ENCODE measurements at regions not wholly inside any gene's neighbourhood (a gene's known extent, or its start where the extent isn't known, plus 50 kb on each side); places are given as distances from the start of the nearest gene placed in this dataset.

DNA sequence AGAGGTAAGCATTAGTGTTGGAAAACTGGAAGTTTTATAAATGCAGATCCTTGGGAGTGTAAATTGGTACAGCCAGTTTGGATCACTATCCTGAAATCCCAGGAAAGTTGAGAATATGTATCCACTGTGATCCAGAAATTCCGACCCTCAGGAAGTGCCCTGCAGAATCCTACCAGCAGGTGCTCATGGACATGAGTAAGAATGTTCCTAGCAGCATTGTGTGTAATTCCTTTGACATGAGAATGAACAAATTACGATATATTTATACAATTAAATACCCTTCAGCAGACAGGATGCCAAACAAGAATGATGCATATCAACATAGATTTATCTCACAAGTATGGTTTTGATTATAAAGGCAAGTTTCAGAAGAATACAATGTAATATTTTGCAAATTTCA lies 181.6 kb downstream of the XPNPEP1 start:
- H3K36me3 ChIP-seq (ENCODE audit: insufficient read depth): no peaks in the 10 kb centered on the region
- H3K4me3 ChIP-seq (IDR thresholded peaks at IDR 0.05; ENCODE audit: insufficient read depth, low read depth, low read length): no peak overlapping the region
- H3K9ac ChIP-seq: no peak overlapping the region
- no peak overlapping the region for H3K4me2 ChIP-seq
- H3K79me2 ChIP-seq (ENCODE audit: insufficient read depth, low read depth): no peaks in the 10 kb centered on the region
- H3K4me1 ChIP-seq (ENCODE audit: low read depth, poor library complexity, severe bottlenecking): no peaks in the 10 kb centered on the region
- no peaks in the 10 kb centered on the region for H4K20me1 ChIP-seq (ENCODE audit: insufficient read depth)
- no peak overlapping the region for H3K27ac ChIP-seq
- TF ChIP-seq, protein P1, sequence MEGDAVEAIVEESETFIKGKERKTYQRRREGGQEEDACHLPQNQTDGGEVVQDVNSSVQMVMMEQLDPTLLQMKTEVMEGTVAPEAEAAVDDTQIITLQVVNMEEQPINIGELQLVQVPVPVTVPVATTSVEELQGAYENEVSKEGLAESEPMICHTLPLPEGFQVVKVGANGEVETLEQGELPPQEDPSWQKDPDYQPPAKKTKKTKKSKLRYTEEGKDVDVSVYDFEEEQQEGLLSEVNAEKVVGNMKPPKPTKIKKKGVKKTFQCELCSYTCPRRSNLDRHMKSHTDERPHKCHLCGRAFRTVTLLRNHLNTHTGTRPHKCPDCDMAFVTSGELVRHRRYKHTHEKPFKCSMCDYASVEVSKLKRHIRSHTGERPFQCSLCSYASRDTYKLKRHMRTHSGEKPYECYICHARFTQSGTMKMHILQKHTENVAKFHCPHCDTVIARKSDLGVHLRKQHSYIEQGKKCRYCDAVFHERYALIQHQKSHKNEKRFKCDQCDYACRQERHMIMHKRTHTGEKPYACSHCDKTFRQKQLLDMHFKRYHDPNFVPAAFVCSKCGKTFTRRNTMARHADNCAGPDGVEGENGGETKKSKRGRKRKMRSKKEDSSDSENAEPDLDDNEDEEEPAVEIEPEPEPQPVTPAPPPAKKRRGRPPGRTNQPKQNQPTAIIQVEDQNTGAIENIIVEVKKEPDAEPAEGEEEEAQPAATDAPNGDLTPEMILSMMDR (conservative IDR thresholded peaks at IDR 0.05; ENCODE audit: low read depth, low read length): no peak
- H2AFZ ChIP-seq (ENCODE audit: low read depth): no peak overlapping the region
- no peaks in the 10 kb centered on the region for H3K27me3 ChIP-seq (ENCODE audit: insufficient read depth, low read depth)

DNA sequence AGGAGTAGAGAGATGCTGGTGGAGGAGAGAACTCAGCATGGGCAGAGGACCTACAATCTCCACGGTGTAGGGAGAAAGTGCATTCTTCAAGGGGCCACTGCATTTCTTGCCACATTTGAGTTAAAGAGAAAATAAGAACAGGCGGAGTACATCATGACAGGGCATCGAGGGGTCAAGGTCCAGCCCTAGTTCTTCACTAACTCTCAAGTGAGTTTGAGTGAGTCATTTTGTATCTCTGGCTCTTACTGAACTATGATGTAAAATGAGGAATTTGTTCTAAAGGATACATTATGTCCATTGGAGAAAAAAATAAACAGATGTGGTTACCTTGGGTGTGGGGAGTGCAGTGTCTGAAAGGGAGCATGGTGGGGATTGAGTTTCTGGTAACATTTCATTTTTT lies 182.9 kb downstream of the XPNPEP1 start:
- TF ChIP-seq, protein P1 (conservative IDR thresholded peaks at IDR 0.05; ENCODE audit: low read depth, low read length): no peak

DNA sequence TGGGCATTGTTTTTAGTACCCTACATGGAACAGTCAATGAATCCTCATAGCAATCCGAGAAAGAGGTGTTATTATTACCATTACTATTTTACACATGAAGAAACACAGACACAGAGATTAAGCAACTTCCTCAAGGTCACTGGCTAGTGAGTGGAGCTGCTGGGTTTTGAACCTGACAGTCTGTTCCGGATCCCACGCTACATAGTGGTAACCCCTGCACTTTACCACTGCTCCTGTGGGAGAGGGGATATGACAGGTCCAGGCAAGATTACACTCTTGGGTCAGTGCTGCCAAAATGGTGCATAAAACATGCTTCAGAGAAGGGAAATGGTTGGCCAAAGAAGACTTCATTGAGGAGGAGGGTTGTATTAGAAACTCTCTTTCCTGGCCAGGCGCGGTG lies 185.7 kb downstream of the XPNPEP1 start:
- no peak overlapping the region for H3K4me3 ChIP-seq (IDR thresholded peaks at IDR 0.05; ENCODE audit: insufficient read depth, low read depth, low read length)
- no peak overlapping the region for H3K27ac ChIP-seq
- H3K9ac ChIP-seq: no peak overlapping the region
- no peaks in the 10 kb centered on the region for H3K4me1 ChIP-seq (ENCODE audit: low read depth, poor library complexity, severe bottlenecking)
- H3K27me3 ChIP-seq (ENCODE audit: insufficient read depth, low read depth): no peaks in the 10 kb centered on the region
- H3K4me2 ChIP-seq: no peak overlapping the region
- no peak overlapping the region for H2AFZ ChIP-seq (ENCODE audit: low read depth)
- H3K36me3 ChIP-seq (ENCODE audit: insufficient read depth): no peaks in the 10 kb centered on the region
- H4K20me1 ChIP-seq (ENCODE audit: insufficient read depth): no peaks in the 10 kb centered on the region
- no peaks in the 10 kb centered on the region for H3K79me2 ChIP-seq (ENCODE audit: insufficient read depth, low read depth)
- TF ChIP-seq, protein P1 (conservative IDR thresholded peaks at IDR 0.05; ENCODE audit: low read depth, low read length): no peak

More for the DNA sequence above, 182.9 kb downstream of the XPNPEP1 start:
- Histone ChIP-seq H3K36me3 (ENCODE audit: insufficient read depth) (no peaks in the 10 kb centered on the region), H3K4me1 (ENCODE audit: low read depth, poor library complexity, severe bottlenecking) (no peaks in the 10 kb centered on the region), H3K27ac (no peak overlapping the region), H3K4me3 (IDR thresholded peaks at IDR 0.05; ENCODE audit: insufficient read depth, low read depth, low read length) (no peak overlapping the region), H3K9ac (no peak overlapping the region), H3K27me3 (ENCODE audit: insufficient read depth, low read depth) (no peaks in the 10 kb centered on the region), H4K20me1 (ENCODE audit: insufficient read depth) (no peaks in the 10 kb centered on the region), H2AFZ (ENCODE audit: low read depth) (no peak overlapping the region), H3K4me2 (no peak overlapping the region), H3K79me2 (ENCODE audit: insufficient read depth, low read depth) (no peaks in the 10 kb centered on the region)

DNA sequence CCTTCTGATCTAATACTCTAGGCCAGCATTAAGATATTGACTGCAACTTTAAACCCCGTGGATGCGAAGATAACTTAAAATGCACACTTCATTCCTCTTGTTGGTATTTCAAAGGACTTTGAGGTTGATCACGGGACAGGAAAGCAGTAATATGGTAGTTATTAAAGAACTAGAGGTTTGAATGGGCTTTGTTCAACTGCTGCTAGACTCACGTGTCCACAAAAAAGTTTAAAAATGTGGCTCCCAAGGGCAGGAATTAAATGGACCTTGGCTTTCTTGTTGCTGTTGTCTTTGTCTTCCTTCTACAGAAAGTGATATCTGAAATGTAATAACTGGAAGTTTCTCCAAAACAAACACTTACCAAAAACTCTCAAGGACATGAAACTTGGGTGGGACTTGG lies 186.3 kb downstream of the XPNPEP1 start:
- Histone ChIP-seq H4K20me1 (ENCODE audit: insufficient read depth) (no peaks in the 10 kb centered on the region), H3K27ac (no peak overlapping the region), H3K4me3 (IDR thresholded peaks at IDR 0.05; ENCODE audit: insufficient read depth, low read depth, low read length) (no peak overlapping the region), H3K4me2 (no peak overlapping the region), H3K27me3 (ENCODE audit: insufficient read depth, low read depth) (no peaks in the 10 kb centered on the region), H3K9ac (no peak overlapping the region), H2AFZ (ENCODE audit: low read depth) (no peak overlapping the region), H3K4me1 (ENCODE audit: low read depth, poor library complexity, severe bottlenecking) (no peaks in the 10 kb centered on the region), H3K36me3 (ENCODE audit: insufficient read depth) (no peaks in the 10 kb centered on the region), H3K79me2 (ENCODE audit: insufficient read depth, low read depth) (no peaks in the 10 kb centered on the region)
- TF ChIP-seq, protein P1 (conservative IDR thresholded peaks at IDR 0.05; ENCODE audit: low read depth, low read length): no peak

Measured in KMS-11 (cell line).